Suprapubic skin (tissue), 4 donors: ENCODE measurements at regions not wholly inside any gene's neighbourhood (a gene's known extent, or its start where the extent isn't known, plus 50 kb on each side); places are given as distances from the start of the nearest gene placed in this dataset.

ENCODE experiments used
- CTCF ChIP-seq, 2 donors: fragments of 200-600 bp in 1 of 2; fragments of 450-650 bp in 1 of 2; sonication (generic) in 1 of 2; IDR thresholded peaks; one replicate each; pipeline ENCODE4 v1.5.1; 2016 to 2019; ENCODE audit warnings: antibody characterized with exemption in 2 of 2, mild to moderate bottlenecking in 1 of 2, moderate library complexity in 1 of 2
- EP300 ChIP-seq: sonication (generic); formaldehyde crosslinking; IDR thresholded peaks from one replicate; pipeline ENCODE4 v1.6.1; 2017; ENCODE audit warnings: antibody characterized with exemption
- POLR2A ChIP-seq, 2 donors: fragments of 450-650 bp; IDR thresholded peaks; one replicate each; pipeline ENCODE4 v1.6.1; 2017; ENCODE audit warnings: antibody characterized with exemption in 2 of 2, mild to moderate bottlenecking in 2 of 2, moderate library complexity in 2 of 2
- POLR2AphosphoS5 ChIP-seq, 3 donors: sonication (generic); formaldehyde crosslinking; IDR thresholded peaks; one replicate each; pipeline ENCODE4 v1.6.1; 2017; ENCODE audit warnings: antibody characterized with exemption in 3 of 3

GRCh38 chr2:217738061-217738460 lies 264.7 kb downstream of the TNS1 start:
- TF ChIP-seq CTCF (IDR thresholded peaks at IDR 0.05) = no peak
- TF ChIP-seq EP300 = no peak
- TF ChIP-seq POLR2A (IDR thresholded peaks at IDR 0.05) = no peak
- no peak for TF ChIP-seq POLR2AphosphoS5 (IDR thresholded peaks at IDR 0.05)
